ENCODE measurements at regions not wholly inside any gene's neighbourhood (a gene's known extent, or its start where the extent isn't known, plus 50 kb on each side); places are given as distances from the start of the nearest gene placed in this dataset.

- no peak for DNase-seq
These were observed 50.7 kb upstream of the INSYN1 start for GRCh38 chr15:73803806-73804205.

- DNase-seq = no peak
These were observed 52.4 kb upstream of the INSYN1 start for GRCh38 chr15:73805504-73806089.

DNA sequence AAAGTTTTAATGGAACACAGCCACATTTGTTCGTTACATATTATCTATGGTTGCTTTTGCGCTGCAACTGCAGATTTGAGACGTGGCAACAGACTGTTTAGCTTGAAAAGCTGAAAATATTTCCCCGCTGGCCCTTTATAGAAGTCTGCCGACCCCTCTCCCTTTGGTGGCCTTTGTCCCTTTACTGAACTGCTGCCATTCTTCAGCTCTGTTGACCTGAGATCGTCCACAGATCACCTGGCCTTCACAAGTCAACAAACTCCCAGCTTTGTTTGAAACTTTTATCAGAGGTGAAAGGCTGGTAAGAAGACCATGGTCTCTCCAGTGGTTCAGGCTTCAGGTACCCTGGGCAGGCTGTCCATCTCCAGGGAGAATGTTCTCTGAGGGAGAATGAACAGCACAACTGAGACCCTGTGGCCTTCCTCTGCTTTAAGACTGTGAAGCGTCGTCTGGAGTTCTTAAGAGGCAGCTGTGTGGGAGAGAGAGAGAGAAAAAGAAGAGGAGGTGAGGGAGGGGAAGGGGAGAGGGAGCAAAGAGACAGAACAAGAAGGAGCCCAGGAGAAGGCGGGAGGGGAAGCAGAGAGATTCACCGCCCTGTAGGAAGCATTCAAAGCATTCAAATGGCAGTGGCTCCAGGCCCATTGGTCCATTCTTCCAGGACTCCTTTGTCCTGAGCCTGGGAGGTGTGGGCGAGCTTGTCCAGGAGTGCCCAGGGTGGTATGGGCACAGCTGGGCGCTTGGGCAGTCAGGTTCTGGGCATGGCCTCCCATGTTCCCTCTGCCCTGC is 53.7 kb upstream of the INSYN1 start:
- no peak for DNase-seq

GRCh38 chr15:73807865-73808264 is 54.7 kb upstream of the INSYN1 start:
- no peak for DNase-seq

DNA sequence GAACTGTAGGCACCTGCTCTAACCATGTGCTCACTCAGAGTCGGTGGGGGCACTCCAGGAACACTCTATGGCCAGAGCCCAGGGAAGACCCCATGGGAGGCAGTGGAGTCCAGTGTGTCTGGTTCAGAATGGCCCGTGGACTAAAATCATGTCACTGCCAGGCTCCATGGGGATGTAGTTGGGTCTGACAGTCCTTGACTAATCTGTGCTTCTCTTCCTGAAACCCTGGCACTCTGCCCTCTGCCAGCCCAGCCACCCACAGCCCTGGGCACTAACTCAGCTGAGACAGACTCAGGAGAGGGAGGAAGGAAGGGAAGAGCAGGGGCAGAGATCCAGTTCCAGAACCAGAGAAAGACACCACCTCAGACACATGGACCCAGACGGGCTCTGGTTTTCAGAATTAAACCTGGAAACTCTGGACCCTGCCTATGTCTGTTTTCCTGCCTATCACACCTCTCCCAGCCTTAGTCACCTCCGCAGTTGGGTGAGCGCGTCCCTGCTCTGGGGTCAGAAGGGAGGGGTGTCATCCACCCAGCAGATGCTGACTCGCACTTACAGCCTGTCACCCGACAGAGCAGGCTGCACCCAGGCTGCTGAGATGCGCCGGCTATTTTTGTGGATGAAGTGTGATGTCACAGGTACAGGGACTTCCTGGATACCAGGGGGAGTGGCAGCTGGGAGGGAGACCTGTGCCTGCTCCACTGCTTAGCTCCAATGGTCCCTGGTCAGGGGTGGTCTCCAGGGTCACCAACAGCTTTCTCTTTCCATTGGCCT is 56.8 kb upstream of the INSYN1 start:
- no peak for DNase-seq

- peak in 2 of 3 donors; percentile 47 to 81 for DNase-seq
These were observed 59.8 kb upstream of the INSYN1 start for GRCh38 chr15:73812806-73813465.

DNA sequence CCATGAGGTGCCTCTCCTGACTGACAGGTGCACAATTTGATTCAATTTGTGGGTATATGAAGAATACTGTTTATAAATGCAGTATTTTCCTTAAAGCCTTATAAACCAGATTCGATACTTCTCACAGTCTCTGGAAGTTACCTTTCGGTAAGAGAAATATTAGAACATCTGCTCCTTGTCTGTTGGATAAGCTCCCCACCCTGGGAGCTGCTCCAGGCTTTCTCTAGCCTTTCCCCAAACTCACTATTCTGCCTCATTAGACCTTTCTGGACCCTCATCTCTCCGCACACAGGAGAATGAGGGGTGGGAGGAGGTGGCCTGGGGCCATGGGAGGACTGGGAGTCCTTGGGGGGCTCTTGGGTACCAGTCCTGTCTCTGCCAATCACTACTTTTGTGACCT is 59.8 kb upstream of the TBC1D21 start:
- peak in 1 of 3 donors; percentile 61 for DNase-seq

- peak in 2 of 3 donors; percentile 46 to 71 for DNase-seq
These were observed 54.9 kb upstream of the TBC1D21 start for GRCh38 chr15:73818308-73818985.

DNA sequence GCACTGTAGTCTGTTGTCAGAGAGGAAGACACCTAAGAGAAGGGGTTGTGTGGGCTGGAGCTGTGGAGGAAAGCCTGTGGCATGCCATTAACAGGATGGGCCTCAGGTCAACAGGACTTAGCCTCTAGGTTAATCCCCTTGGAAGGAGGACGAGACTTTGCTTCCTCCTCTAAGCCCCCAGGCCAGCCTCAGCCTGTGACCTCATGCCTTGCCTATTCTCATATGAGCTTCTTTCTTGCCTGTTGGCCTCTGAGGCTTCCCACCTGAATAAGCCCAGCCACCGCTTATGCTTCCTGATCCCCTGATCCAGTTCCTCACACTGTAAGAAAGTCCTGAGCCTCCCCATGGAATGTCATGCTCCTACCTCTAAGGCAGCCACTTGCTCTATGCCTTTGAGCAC is 52.2 kb upstream of the TBC1D21 start:
- no peak for DNase-seq

DNA sequence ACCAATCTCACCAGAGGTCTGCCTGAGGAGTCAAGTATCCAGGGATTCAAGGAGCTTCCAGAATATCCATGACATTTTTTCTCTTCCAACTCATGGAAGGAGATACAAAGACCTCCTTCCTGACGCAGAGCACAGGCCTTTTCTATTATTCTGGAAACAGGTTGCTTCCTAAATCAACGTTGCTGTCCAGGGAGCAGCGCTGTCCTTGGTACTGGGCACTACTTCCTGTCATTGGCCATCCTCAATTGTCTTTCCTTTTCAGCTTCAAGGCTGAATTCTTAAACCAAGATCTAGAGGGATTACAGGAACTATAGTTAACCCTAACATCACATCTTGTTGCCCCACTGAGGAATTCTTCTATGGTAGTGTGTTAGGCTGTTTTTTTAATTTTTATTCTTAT is 50.4 kb upstream of the TBC1D21 start:
- DNase-seq = peak in 1 of 3 donors; percentile 57
